ENCODE measurements at regions not wholly inside any gene's neighbourhood (a gene's known extent, or its start where the extent isn't known, plus 50 kb on each side); places are given as distances from the start of the nearest gene placed in this dataset.

GRCh38 chr16:52967744-52968143 lies 85.0 kb downstream of the CHD9NB start:
- TF ChIP-seq CTCF (IDR thresholded peaks at IDR 0.05), result no peak
- no peak for TF ChIP-seq EZH2 (IDR thresholded peaks at IDR 0.05)

Measured in neural progenitor cell (in vitro differentiated cells).